ENCODE measurements at regions not wholly inside any gene's neighbourhood (a gene's known extent, or its start where the extent isn't known, plus 50 kb on each side); places are given as distances from the start of the nearest gene placed in this dataset.

DNA sequence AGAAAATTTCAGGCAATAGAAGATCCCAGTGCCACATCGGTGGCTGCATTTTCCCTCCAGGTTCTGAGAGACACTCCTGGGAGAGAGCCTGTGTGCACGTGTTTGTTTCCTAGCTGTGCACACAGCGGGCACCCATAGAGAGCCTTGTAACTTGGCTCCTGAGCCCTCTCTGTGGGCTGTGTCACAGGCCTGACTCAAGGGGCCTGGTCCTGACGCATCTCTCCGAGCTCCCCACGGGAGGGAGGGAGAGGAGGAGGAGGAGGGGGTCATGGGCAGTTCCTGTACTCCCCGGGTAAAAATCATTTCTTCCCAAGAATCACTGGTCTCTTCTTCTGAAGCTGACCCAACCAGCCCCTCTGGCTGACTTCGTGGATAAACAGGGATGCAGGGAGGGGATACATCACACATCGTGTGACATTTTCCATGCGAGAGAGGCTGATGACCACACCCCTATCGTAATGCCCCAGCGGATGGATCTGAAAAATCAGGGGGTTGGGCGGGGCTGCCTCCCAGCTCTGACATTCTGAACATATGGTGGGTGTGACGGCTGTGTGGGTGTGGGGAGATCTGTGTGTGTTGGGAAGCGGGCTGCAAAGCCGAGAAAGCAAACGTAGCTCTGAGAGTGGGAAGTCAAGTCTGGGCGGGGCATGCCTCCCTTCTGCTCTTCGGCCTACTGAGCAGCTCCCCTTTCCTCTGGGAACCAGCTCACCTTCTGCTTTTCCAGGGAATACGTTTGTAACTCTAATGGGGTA is 308.3 kb upstream of the HS6ST1 start:
- no peak overlapping the region for H3K4me3 ChIP-seq (ENCODE audit: low read depth, low read length)
- no peak for DNase-seq (ENCODE audit: low read depth)
- TF ChIP-seq, protein P1, sequence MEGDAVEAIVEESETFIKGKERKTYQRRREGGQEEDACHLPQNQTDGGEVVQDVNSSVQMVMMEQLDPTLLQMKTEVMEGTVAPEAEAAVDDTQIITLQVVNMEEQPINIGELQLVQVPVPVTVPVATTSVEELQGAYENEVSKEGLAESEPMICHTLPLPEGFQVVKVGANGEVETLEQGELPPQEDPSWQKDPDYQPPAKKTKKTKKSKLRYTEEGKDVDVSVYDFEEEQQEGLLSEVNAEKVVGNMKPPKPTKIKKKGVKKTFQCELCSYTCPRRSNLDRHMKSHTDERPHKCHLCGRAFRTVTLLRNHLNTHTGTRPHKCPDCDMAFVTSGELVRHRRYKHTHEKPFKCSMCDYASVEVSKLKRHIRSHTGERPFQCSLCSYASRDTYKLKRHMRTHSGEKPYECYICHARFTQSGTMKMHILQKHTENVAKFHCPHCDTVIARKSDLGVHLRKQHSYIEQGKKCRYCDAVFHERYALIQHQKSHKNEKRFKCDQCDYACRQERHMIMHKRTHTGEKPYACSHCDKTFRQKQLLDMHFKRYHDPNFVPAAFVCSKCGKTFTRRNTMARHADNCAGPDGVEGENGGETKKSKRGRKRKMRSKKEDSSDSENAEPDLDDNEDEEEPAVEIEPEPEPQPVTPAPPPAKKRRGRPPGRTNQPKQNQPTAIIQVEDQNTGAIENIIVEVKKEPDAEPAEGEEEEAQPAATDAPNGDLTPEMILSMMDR (IDR thresholded peaks at IDR 0.05; ENCODE audit: insufficient read depth, low read depth, low read length), result no peak

DNA sequence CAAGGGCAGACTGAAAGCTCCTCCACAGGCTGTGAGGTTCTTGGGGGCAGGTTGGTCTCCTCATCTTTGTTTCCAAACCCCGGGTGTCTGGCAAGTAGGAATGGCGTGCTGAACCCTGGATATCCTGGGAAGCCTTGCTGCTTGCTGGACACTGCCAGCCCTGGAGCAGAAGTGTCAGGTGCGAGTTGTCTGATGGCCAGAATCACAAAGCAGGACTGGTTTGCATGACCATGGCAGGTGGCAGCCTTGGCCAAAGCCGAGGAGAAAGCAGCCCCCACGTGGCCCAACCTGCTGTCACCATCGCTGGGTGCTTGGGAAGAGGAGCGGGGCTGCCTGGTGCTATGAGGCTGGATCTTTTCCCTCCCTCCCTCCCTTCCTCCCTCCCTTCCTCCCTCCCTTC is 309.5 kb upstream of the HS6ST1 start:
- TF ChIP-seq, protein P1 (IDR thresholded peaks at IDR 0.05; ENCODE audit: insufficient read depth, low read depth, low read length), result no peak
- no peak for DNase-seq (ENCODE audit: low read depth)
- H3K4me3 ChIP-seq (ENCODE audit: low read depth, low read length), result no peak overlapping the region

DNA sequence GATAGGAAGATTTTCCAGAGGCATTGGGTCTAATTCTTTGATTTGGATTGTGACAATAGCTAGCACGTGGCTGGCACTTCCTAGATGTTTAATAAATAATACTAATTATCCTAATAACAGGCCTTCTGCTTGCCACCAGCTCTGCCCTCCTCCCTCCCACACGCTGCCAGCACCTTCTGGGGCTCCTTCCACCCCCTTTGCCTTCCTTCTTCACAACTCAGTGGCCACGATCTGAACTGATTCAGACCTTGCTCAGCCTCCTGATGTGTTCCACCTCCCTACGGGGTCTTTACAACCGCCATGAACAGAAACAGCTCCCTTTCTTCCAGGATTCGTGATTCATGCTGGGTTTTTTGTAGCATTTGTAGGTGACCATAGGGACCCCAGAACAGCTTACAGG is 310.3 kb upstream of the HS6ST1 start:
- DNase-seq (ENCODE audit: low read depth), result no peak
- H3K4me3 ChIP-seq (ENCODE audit: low read depth, low read length), result no peak overlapping the region
- TF ChIP-seq, protein P1 (IDR thresholded peaks at IDR 0.05; ENCODE audit: insufficient read depth, low read depth, low read length), result no peak

DNA sequence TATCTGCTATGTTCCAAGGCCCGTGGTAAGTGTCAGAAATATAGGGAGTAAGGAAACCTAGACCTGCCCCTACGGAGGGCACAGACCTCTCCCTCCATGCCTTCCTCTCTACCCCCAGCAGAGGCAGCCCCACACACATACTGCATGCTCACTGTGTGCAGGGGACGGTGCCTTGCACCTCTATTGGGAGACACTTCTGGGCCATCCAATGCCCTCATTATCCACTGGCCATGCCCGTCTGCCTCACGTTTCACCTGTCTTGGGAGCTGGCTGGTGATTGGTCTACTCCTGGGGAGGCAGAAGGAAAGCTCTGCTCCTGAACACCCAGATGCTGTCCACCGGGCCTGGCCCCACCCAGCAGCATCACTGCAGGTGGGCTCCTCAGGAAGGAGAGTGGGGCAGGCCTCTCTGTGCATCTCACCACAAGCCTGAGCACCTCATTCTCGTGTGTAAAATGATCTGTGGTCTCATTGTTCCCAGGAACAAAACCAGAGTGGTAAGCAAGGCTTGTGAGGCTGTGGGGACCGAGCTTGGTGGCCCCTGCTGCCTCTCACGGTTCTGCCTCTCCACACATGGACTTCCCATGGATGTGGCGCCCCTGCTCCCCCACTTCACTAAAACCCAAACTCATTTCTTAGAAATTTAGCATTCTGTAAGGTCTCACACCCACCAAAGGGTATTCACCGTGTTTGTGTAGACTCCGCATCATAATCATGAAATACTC is 312.5 kb upstream of the HS6ST1 start:
- no peak for DNase-seq (ENCODE audit: low read depth)
- TF ChIP-seq, protein P1 (IDR thresholded peaks at IDR 0.05; ENCODE audit: insufficient read depth, low read depth, low read length), result no peak
- H3K4me3 ChIP-seq (ENCODE audit: low read depth, low read length), result no peak overlapping the region

- TF ChIP-seq, protein P1 (IDR thresholded peaks at IDR 0.05; ENCODE audit: insufficient read depth, low read depth, low read length), result no peak
- H3K4me3 ChIP-seq (ENCODE audit: low read depth, low read length), result no peak overlapping the region
- DNase-seq (ENCODE audit: low read depth), result no peak
These were observed 313.2 kb upstream of the HS6ST1 start for GRCh38 chr2:128631698-128632500.

GRCh38 chr2:128632501-128632800 is 313.8 kb upstream of the HS6ST1 start:
- DNase-seq (ENCODE audit: low read depth), result no peak
- TF ChIP-seq, protein P1 (IDR thresholded peaks at IDR 0.05; ENCODE audit: insufficient read depth, low read depth, low read length), result no peak
- no peak overlapping the region for H3K4me3 ChIP-seq (ENCODE audit: low read depth, low read length)

All from fibroblast of villous mesenchyme (primary cell).